Activated CD4-positive, alpha-beta memory T cell treated with anti-CD3 and anti-CD28 coated beads, Interleukin-2, amount 10 ng/mL, durations not matched to agents 7 days and 5 days (primary cell): ENCODE measurements at regions not wholly inside any gene's neighbourhood (a gene's known extent, or its start where the extent isn't known, plus 50 kb on each side); places are given as distances from the start of the nearest gene placed in this dataset.
"Not testable (repeated sequence)": the region's sequence is repeated elsewhere in the genome, so short reads cannot be mapped to it uniquely, and the experiment has no call there.

Experiments
- CTCF ChIA-PET: fragments of 350-600 bp; sonication (Branson Sonifier 250); formaldehyde crosslinking; loops from one replicate; lab custom pipeline; 2021; ENCODE audit warnings: antibody characterized with exemption, inconsistent platforms; lab: Charles Lee
- POLR2A ChIA-PET: fragments of 350-600 bp; sonication (Branson Sonifier 250); formaldehyde crosslinking; loops from one replicate; lab custom pipeline; 2021; ENCODE audit warnings: antibody characterized with exemption; lab: Charles Lee
- DNase-seq: peaks from one replicate; pipeline ENCODE4 v3.0.0-alpha.2; 2020
- H3K27ac Mint-ChIP-seq: one replicate; pipeline ENCODE4 v1.8.0; 2021; ENCODE audit warnings: mild to moderate bottlenecking, mixed read lengths
- H3K27me3 Mint-ChIP-seq: one replicate; pipeline ENCODE4 v1.8.0; 2021; ENCODE audit warnings: mixed read lengths
- H3K36me3 Mint-ChIP-seq: one replicate; pipeline ENCODE4 v1.8.0; 2021; ENCODE audit warnings: low read depth, mixed read lengths
- H3K4me1 Mint-ChIP-seq: one replicate; pipeline ENCODE4 v1.8.0; 2021; ENCODE audit warnings: mixed read lengths
- H3K4me3 Mint-ChIP-seq: one replicate; pipeline ENCODE4 v1.8.0; 2021; ENCODE audit warnings: mild to moderate bottlenecking, mixed read lengths
- H3K9me3 Mint-ChIP-seq: one replicate; pipeline ENCODE4 v1.8.0; 2021; ENCODE audit warnings: mixed read lengths

- no peaks in the 10 kb centered on the region for H3K4me1 Mint-ChIP-seq
- POLR2A ChIA-PET = no interaction called here
- H3K9me3 Mint-ChIP-seq = peaks cover 11% of the 10 kb centered on the region
- no peak overlapping the region for H3K27ac Mint-ChIP-seq
- CTCF ChIA-PET = no interaction called here
- no peaks in the 10 kb centered on the region for H3K27me3 Mint-ChIP-seq
- H3K4me3 Mint-ChIP-seq = no peak overlapping the region
- DNase-seq = no peak
- no peaks in the 10 kb centered on the region for H3K36me3 Mint-ChIP-seq
Observed at GRCh38 chr2:57217013-57217412, 829.6 kb upstream of the VRK2 start.

- no peak overlapping the region for H3K4me3 Mint-ChIP-seq
- no peak for DNase-seq
- no peaks in the 10 kb centered on the region for H3K4me1 Mint-ChIP-seq
- ChIA-PET CTCF (no interaction called here), POLR2A (no interaction called here)
- H3K36me3 Mint-ChIP-seq = no peaks in the 10 kb centered on the region
- no peaks in the 10 kb centered on the region for H3K27me3 Mint-ChIP-seq
- peaks cover 3% of the 10 kb centered on the region for H3K9me3 Mint-ChIP-seq
- no peak overlapping the region for H3K27ac Mint-ChIP-seq
Observed at GRCh38 chr2:57218206-57218605, 828.4 kb upstream of the VRK2 start.

- POLR2A ChIA-PET, H3K4me1 Mint-ChIP-seq, H3K9me3 Mint-ChIP-seq, DNase-seq, CTCF ChIA-PET, H3K27me3 Mint-ChIP-seq, H3K4me3 Mint-ChIP-seq, H3K27ac Mint-ChIP-seq, H3K36me3 Mint-ChIP-seq: not testable (repeated sequence)
Observed at GRCh38 chr2:57229706-57230105, 816.9 kb upstream of the VRK2 start.

- H3K36me3 Mint-ChIP-seq, CTCF ChIA-PET, H3K4me1 Mint-ChIP-seq, H3K27ac Mint-ChIP-seq, DNase-seq, POLR2A ChIA-PET, H3K9me3 Mint-ChIP-seq, H3K27me3 Mint-ChIP-seq, H3K4me3 Mint-ChIP-seq: not testable (repeated sequence)
Observed at GRCh38 chr2:57232341-57232740, 814.3 kb upstream of the VRK2 start.

- H3K4me3 Mint-ChIP-seq, H3K36me3 Mint-ChIP-seq, DNase-seq, H3K4me1 Mint-ChIP-seq, H3K27ac Mint-ChIP-seq, POLR2A ChIA-PET, CTCF ChIA-PET, H3K27me3 Mint-ChIP-seq: not testable (repeated sequence)
- H3K9me3 Mint-ChIP-seq = peaks cover 25% of the 10 kb centered on the region
Observed at GRCh38 chr2:57251495-57251894, 795.1 kb upstream of the VRK2 start.

GRCh38 chr2:57276408-57276807, 770.2 kb upstream of the VRK2 start:
- H3K27me3 Mint-ChIP-seq, CTCF ChIA-PET, H3K4me3 Mint-ChIP-seq, POLR2A ChIA-PET, H3K36me3 Mint-ChIP-seq, H3K4me1 Mint-ChIP-seq, H3K27ac Mint-ChIP-seq, DNase-seq: not testable (repeated sequence)
- H3K9me3 Mint-ChIP-seq = peaks cover 17% of the 10 kb centered on the region

GRCh38 chr2:57278451-57278850, 768.2 kb upstream of the VRK2 start:
- H3K9me3 Mint-ChIP-seq = peaks cover 18% of the 10 kb centered on the region
- no peak overlapping the region for H3K4me3 Mint-ChIP-seq
- no peaks in the 10 kb centered on the region for H3K27me3 Mint-ChIP-seq
- no peak overlapping the region for H3K27ac Mint-ChIP-seq
- CTCF ChIA-PET = no interaction called here
- no peaks in the 10 kb centered on the region for H3K4me1 Mint-ChIP-seq
- no peaks in the 10 kb centered on the region for H3K36me3 Mint-ChIP-seq
- POLR2A ChIA-PET = no interaction called here
- DNase-seq = no peak

GRCh38 chr2:57291209-57291608, 755.4 kb upstream of the VRK2 start:
- Mint-ChIP-seq H3K4me3 (no peak overlapping the region), H3K27ac (no peak overlapping the region), H3K27me3 (no peaks in the 10 kb centered on the region), H3K36me3 (no peaks in the 10 kb centered on the region), H3K9me3 (peaks cover 13% of the 10 kb centered on the region), H3K4me1 (no peaks in the 10 kb centered on the region)
- ChIA-PET POLR2A (no interaction called here), CTCF (no interaction called here)
- DNase-seq = no peak

- ChIA-PET POLR2A (no interaction called here), CTCF (no interaction called here)
- Mint-ChIP-seq H3K36me3 (no peaks in the 10 kb centered on the region), H3K9me3 (peaks cover 5% of the 10 kb centered on the region), H3K27me3 (no peaks in the 10 kb centered on the region), H3K4me3 (no peak overlapping the region), H3K4me1 (no peaks in the 10 kb centered on the region), H3K27ac (no peak overlapping the region)
- no peak for DNase-seq
Observed at GRCh38 chr2:57296795-57297517, 749.6 kb upstream of the VRK2 start.

- Mint-ChIP-seq H3K4me3 (no peak overlapping the region), H3K36me3 (no peaks in the 10 kb centered on the region), H3K27ac (no peak overlapping the region), H3K4me1 (no peaks in the 10 kb centered on the region), H3K27me3 (no peaks in the 10 kb centered on the region), H3K9me3 (peaks cover 4% of the 10 kb centered on the region)
- ChIA-PET POLR2A (no interaction called here), CTCF (no interaction called here)
- DNase-seq = no peak
Observed at GRCh38 chr2:57313678-57314077, 732.9 kb upstream of the VRK2 start.

- no peaks in the 10 kb centered on the region for H3K36me3 Mint-ChIP-seq
- CTCF ChIA-PET = no interaction called here
- no peak for DNase-seq
- no peaks in the 10 kb centered on the region for H3K27me3 Mint-ChIP-seq
- POLR2A ChIA-PET = no interaction called here
- no peak overlapping the region for H3K27ac Mint-ChIP-seq
- peaks cover 9% of the 10 kb centered on the region for H3K9me3 Mint-ChIP-seq
- no peaks in the 10 kb centered on the region for H3K4me1 Mint-ChIP-seq
- H3K4me3 Mint-ChIP-seq = no peak overlapping the region
Observed at GRCh38 chr2:57314682-57315081, 731.9 kb upstream of the VRK2 start.

- ChIA-PET POLR2A (no interaction called here), CTCF (no interaction called here)
- Mint-ChIP-seq H3K4me3 (no peak overlapping the region), H3K36me3 (no peaks in the 10 kb centered on the region), H3K4me1 (no peaks in the 10 kb centered on the region), H3K27ac (no peak overlapping the region), H3K27me3 (no peaks in the 10 kb centered on the region), H3K9me3 (peaks cover 2% of the 10 kb centered on the region)
- no peak for DNase-seq
Observed at GRCh38 chr2:57330447-57330846, 716.2 kb upstream of the VRK2 start.

GRCh38 chr2:57333221-57333620, 713.4 kb upstream of the VRK2 start:
- H3K4me3 Mint-ChIP-seq = no peak overlapping the region
- ChIA-PET CTCF (no interaction called here), POLR2A (no interaction called here)
- H3K36me3 Mint-ChIP-seq = no peaks in the 10 kb centered on the region
- H3K4me1 Mint-ChIP-seq = no peaks in the 10 kb centered on the region
- H3K27ac Mint-ChIP-seq = no peak overlapping the region
- DNase-seq = no peak
- peaks cover 19% of the 10 kb centered on the region for H3K9me3 Mint-ChIP-seq
- H3K27me3 Mint-ChIP-seq = no peaks in the 10 kb centered on the region

- H3K27me3 Mint-ChIP-seq = no peaks in the 10 kb centered on the region
- DNase-seq = no peak
- ChIA-PET POLR2A (no interaction called here), CTCF (no interaction called here)
- no peak overlapping the region for H3K4me3 Mint-ChIP-seq
- no peaks in the 10 kb centered on the region for H3K36me3 Mint-ChIP-seq
- H3K27ac Mint-ChIP-seq = no peak overlapping the region
- H3K4me1 Mint-ChIP-seq = no peaks in the 10 kb centered on the region
- H3K9me3 Mint-ChIP-seq = peaks cover 19% of the 10 kb centered on the region
Observed at GRCh38 chr2:57343391-57344006, 703.1 kb upstream of the VRK2 start.
